PFSK-1 (cell line): ENCODE measurements at regions not wholly inside any gene's neighbourhood (a gene's known extent, or its start where the extent isn't known, plus 50 kb on each side); places are given as distances from the start of the nearest gene placed in this dataset.

Experiments
- FOXP2 ChIP-seq: optimal IDR thresholded peaks from 2 replicates; pipeline ENCODE3; 2011; ENCODE audit warnings: borderline replicate concordance, control low read depth, inconsistent platforms; ENCODE audit not compliant: insufficient read depth; ENCODE audit errors: extremely low read length, extremely low read depth
- POLR2AphosphoS5 ChIP-seq: IDR thresholded peaks from 2 replicates; pipeline ENCODE4 v1.6.1; 2012; ENCODE audit warnings: low read depth, mild to moderate bottlenecking, control low read depth, low read length, moderate library complexity
- REST ChIP-seq, 2 experiments: IDR thresholded peaks; 2 replicates each; pipeline versions ENCODE4 v1.6.1 to v1.8.0; 2011 to 2012; ENCODE audit warnings: low read depth in 2 of 2, low read length in 2 of 2, control low read depth in 1 of 2, inconsistent platforms in 1 of 2, mild to moderate bottlenecking in 1 of 2, moderate library complexity in 1 of 2; ENCODE audit not compliant: insufficient read depth in 1 of 2
- SIN3A ChIP-seq: IDR thresholded peaks from 2 replicates; pipeline ENCODE4 v1.6.1; 2012; ENCODE audit warnings: mild to moderate bottlenecking, low read length, moderate library complexity, borderline replicate concordance; ENCODE audit not compliant: insufficient read depth
- TAF1 ChIP-seq: IDR thresholded peaks from 2 replicates; pipeline ENCODE4 v1.6.1; 2012; ENCODE audit warnings: low read length, control low read depth, borderline replicate concordance; ENCODE audit not compliant: insufficient read depth

- TF ChIP-seq SIN3A (no peak), FOXP2 (no peak), REST (IDR thresholded peaks at IDR 0.05; ENCODE audit: insufficient read depth in 1 of 2, low read depth in 2 of 2, low read length in 2 of 2) (no peak), POLR2AphosphoS5 (no peak), TAF1 (no peak)
Measured at GRCh38 chr2:219912491-219912921, 285.1 kb downstream of the SLC4A3 start.

- TF ChIP-seq REST (IDR thresholded peaks at IDR 0.05; ENCODE audit: insufficient read depth in 1 of 2, low read depth in 2 of 2, low read length in 2 of 2) (no peak), FOXP2 (no peak), SIN3A (no peak), TAF1 (no peak), POLR2AphosphoS5 (no peak)
Measured at GRCh38 chr2:219914577-219914976, 287.1 kb downstream of the SLC4A3 start.

DNA sequence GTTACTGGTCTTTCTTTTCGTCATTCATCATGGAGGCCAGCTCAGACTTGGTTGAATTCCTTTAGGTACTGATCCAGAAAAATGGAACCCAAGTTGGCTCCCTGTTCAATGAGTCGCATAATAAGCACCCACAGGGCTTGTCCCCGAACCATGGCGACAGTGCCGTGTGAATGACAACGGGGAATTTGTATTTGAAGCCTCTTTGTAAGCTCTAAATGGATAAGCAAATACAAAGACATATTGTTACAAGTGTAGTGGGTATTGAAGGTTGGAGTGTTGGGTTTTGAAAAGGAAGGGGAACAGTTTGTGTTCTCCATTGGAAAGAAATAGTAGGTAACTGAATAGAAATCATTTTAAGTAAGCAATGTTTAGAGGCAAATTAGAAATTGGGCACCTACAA, 288.9 kb downstream of the SLC4A3 start:
- TF ChIP-seq TAF1 (no peak), FOXP2 (no peak), REST (IDR thresholded peaks at IDR 0.05; ENCODE audit: insufficient read depth in 1 of 2, low read depth in 2 of 2, low read length in 2 of 2) (no peak), POLR2AphosphoS5 (no peak), SIN3A (no peak)

DNA sequence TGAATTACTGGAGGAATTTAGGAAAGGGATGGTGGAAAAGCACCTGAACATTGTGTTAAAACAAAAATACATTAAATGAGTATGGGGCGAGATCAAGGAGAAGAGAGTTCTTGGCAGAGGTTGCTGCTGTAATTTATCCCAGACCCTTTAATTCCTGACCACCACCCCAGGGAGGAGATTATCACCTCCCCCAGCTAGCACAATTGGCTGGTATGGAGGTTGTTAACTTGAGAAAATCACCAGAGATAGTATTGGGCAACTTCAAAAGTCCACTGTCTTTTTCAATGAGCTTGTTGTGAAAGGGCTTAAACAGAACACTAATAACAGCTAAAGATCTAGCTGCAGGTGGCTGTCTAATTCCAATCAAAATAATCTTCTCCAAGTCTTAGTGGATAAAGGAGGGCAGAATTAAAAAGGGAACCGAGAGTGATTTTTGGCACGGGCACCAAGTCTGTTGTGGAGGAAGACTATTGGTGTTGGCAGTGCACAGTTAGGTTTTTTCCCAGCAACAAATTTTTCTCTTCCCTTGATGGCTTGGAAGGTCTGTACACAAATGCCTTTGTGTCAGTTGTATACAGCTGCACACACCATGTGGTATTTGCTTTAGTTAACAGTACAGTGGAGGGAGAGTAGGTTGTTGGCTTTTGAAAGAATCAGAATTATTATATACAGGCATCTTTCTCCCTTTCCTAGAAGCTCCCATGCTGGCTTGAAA, 289.5 kb downstream of the SLC4A3 start:
- TF ChIP-seq POLR2AphosphoS5: no peak
- TF ChIP-seq REST (IDR thresholded peaks at IDR 0.05; ENCODE audit: insufficient read depth in 1 of 2, low read depth in 2 of 2, low read length in 2 of 2): no peak
- no peak for TF ChIP-seq SIN3A
- TF ChIP-seq TAF1: no peak
- no peak for TF ChIP-seq FOXP2

DNA sequence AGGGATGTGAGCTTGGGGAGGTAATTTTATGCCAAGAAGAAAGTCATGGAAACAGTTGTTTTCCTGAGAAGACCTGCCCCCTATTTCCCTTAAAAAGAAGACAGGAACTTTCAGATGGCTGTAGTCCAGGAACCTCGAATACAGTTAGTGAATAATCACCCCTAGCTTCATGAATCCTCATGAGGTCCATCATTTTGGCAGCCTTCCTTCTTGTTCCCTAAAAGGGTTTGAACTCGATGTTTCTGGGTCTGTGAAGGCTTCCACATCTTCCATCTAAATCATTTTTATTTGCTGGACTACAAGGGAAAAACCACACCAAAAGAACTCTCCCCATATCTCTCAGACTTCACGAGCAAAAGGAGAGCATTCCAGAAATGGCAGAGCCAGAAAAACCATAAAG, 290.8 kb downstream of the SLC4A3 start:
- TF ChIP-seq SIN3A (no peak), TAF1 (no peak)
